SK-N-SH treated with all-trans-retinoic acid at 6 μM for 48 hours (cell line): ENCODE measurements at regions not wholly inside any gene's neighbourhood (a gene's known extent, or its start where the extent isn't known, plus 50 kb on each side); places are given as distances from the start of the nearest gene placed in this dataset.

Experiments
- ARNTL ChIP-seq: fragments of 450-650 bp; formaldehyde crosslinking; IDR thresholded peaks from 2 replicates; pipeline ENCODE4 v1.5.0; 2020; ENCODE audit warnings: low read depth, mild to moderate bottlenecking, moderate library complexity, borderline replicate concordance
- CREB5 ChIP-seq: fragments of 250-450 bp; sonication (Bioruptor Pico); IDR thresholded peaks from 2 replicates; pipeline ENCODE4 v1.5.1; 2020; ENCODE audit warnings: low read depth, mild to moderate bottlenecking, moderate library complexity
- CSDC2 ChIP-seq: fragments of 250-450 bp; sonication (Bioruptor Pico); IDR thresholded peaks from 2 replicates; pipeline ENCODE4 v1.5.0; 2020; ENCODE audit warnings: mild to moderate bottlenecking, moderate library complexity
- GLIS3 ChIP-seq: fragments of 250-450 bp; sonication (Bioruptor Pico); IDR thresholded peaks from 2 replicates; pipeline ENCODE4 v1.5.0; 2020; ENCODE audit warnings: mild to moderate bottlenecking, moderate library complexity
- PATZ1 ChIP-seq: fragments of 250-450 bp; sonication (Bioruptor Pico); IDR thresholded peaks from 2 replicates; pipeline ENCODE4 v1.8.0; 2020; ENCODE audit warnings: mild to moderate bottlenecking, moderate library complexity, borderline replicate concordance
- PPARA ChIP-seq: fragments of 250-450 bp; sonication (Bioruptor Pico); IDR thresholded peaks from 2 replicates; pipeline ENCODE4 v1.5.0; 2020; ENCODE audit warnings: mild to moderate bottlenecking, borderline replicate concordance
- RARB ChIP-seq: fragments of 250-450 bp; sonication (Bioruptor Pico); IDR thresholded peaks from 2 replicates; pipeline ENCODE4 v1.8.0; 2021; ENCODE audit warnings: mild to moderate bottlenecking, moderate library complexity
- TCF4 ChIP-seq: fragments of 250-450 bp; sonication (Bioruptor Pico); IDR thresholded peaks from 2 replicates; pipeline ENCODE4 v1.8.0; 2021; ENCODE audit warnings: mild to moderate bottlenecking, moderate library complexity, borderline replicate concordance
- ZC3H10 ChIP-seq: fragments of 250-450 bp; sonication (Bioruptor Pico); IDR thresholded peaks from 2 replicates; pipeline ENCODE4 v1.5.1; 2021; ENCODE audit warnings: mild to moderate bottlenecking, moderate library complexity
- ZFP3 ChIP-seq: fragments of 250-450 bp; sonication (Bioruptor Pico); IDR thresholded peaks from 2 replicates; pipeline ENCODE4 v1.5.0; 2020; ENCODE audit warnings: mild to moderate bottlenecking, moderate library complexity
- ZFP30 ChIP-seq: fragments of 450-650 bp; formaldehyde crosslinking; IDR thresholded peaks from 2 replicates; pipeline ENCODE4 v1.5.0; 2022; ENCODE audit warnings: mild to moderate bottlenecking, moderate library complexity
- ZNF565 ChIP-seq: fragments of 450-650 bp; formaldehyde crosslinking; conservative IDR thresholded peaks from 2 replicates; pipeline ENCODE4 v1.5.0; 2020; ENCODE audit warnings: low read depth, mild to moderate bottlenecking, moderate library complexity
- ZNF70 ChIP-seq: fragments of 450-650 bp; formaldehyde crosslinking; IDR thresholded peaks from 2 replicates; pipeline ENCODE4 v1.5.0; 2020; ENCODE audit warnings: mild to moderate bottlenecking, moderate library complexity

- TF ChIP-seq ZFP3 (CRISPR knock-in tag) (no peak), ZC3H10 (CRISPR knock-in tag) (no peak), ARNTL (CRISPR knock-in tag) (no peak), CSDC2 (CRISPR knock-in tag) (no peak), CREB5 (no peak), ZNF565 (CRISPR knock-in tag) (no peak), RARB (CRISPR knock-in tag) (no peak), TCF4 (CRISPR knock-in tag) (no peak), PATZ1 (CRISPR knock-in tag) (peak; percentile 23; the same call in 1 of the 2 replicates), ZFP30 (CRISPR knock-in tag) (no peak), PPARA (CRISPR knock-in tag) (no peak), ZNF70 (CRISPR knock-in tag) (no peak), GLIS3 (CRISPR knock-in tag) (no peak)
These were observed 214.5 kb downstream of the PTN start for GRCh38 chr7:137129025-137129424.
